SK-N-SH treated with all-trans-retinoic acid at 6 μM for 48 hours (cell line): ENCODE measurements at regions not wholly inside any gene's neighbourhood (a gene's known extent, or its start where the extent isn't known, plus 50 kb on each side); places are given as distances from the start of the nearest gene placed in this dataset.
A peak's percentile ranks its signal among the peaks of the same experiment; 100 is the strongest.

ENCODE experiments used
- ATAC-seq: fragments of 200-7000 bp; cut with Tn5 transposase; 3 replicates; pipeline ENCODE4 v1.9.1; 2020; ENCODE audit warnings: mild to moderate bottlenecking, moderate library complexity
- ARNTL ChIP-seq: fragments of 450-650 bp; formaldehyde crosslinking; IDR thresholded peaks from 2 replicates; pipeline ENCODE4 v1.5.0; 2020; ENCODE audit warnings: low read depth, mild to moderate bottlenecking, moderate library complexity, borderline replicate concordance
- BACH2 ChIP-seq: fragments of 250-450 bp; sonication (Bioruptor Pico); IDR thresholded peaks from 2 replicates; pipeline ENCODE4 v1.9.0; 2021; ENCODE audit warnings: mild to moderate bottlenecking, borderline replicate concordance
- CSDC2 ChIP-seq: fragments of 250-450 bp; sonication (Bioruptor Pico); IDR thresholded peaks from 2 replicates; pipeline ENCODE4 v1.5.0; 2020; ENCODE audit warnings: mild to moderate bottlenecking, moderate library complexity
- ESRRG ChIP-seq: fragments of 250-450 bp; sonication (Bioruptor Pico); IDR thresholded peaks from 2 replicates; pipeline ENCODE4 v1.6.1; 2021; ENCODE audit warnings: mild to moderate bottlenecking
- GLIS3 ChIP-seq: fragments of 250-450 bp; sonication (Bioruptor Pico); IDR thresholded peaks from 2 replicates; pipeline ENCODE4 v1.5.0; 2020; ENCODE audit warnings: mild to moderate bottlenecking, moderate library complexity
- OSR1 ChIP-seq: fragments of 250-450 bp; sonication (Bioruptor Pico); IDR thresholded peaks from 2 replicates; pipeline ENCODE4 v1.8.0; 2022; ENCODE audit warnings: moderate library complexity, mild to moderate bottlenecking, inconsistent platforms
- PPARA ChIP-seq: fragments of 250-450 bp; sonication (Bioruptor Pico); IDR thresholded peaks from 2 replicates; pipeline ENCODE4 v1.5.0; 2020; ENCODE audit warnings: mild to moderate bottlenecking, borderline replicate concordance
- RARB ChIP-seq: fragments of 250-450 bp; sonication (Bioruptor Pico); IDR thresholded peaks from 2 replicates; pipeline ENCODE4 v1.8.0; 2021; ENCODE audit warnings: mild to moderate bottlenecking, moderate library complexity
- SNAI2 ChIP-seq: fragments of 250-450 bp; sonication (Bioruptor Pico); IDR thresholded peaks from 2 replicates; pipeline ENCODE4 v1.5.0; 2020; ENCODE audit warnings: mild to moderate bottlenecking, moderate library complexity
- TCF4 ChIP-seq: fragments of 250-450 bp; sonication (Bioruptor Pico); IDR thresholded peaks from 2 replicates; pipeline ENCODE4 v1.8.0; 2021; ENCODE audit warnings: mild to moderate bottlenecking, moderate library complexity, borderline replicate concordance
- TOX ChIP-seq: fragments of 250-450 bp; sonication (Bioruptor Pico); IDR thresholded peaks from 2 replicates; pipeline ENCODE4 v1.8.0; 2021; ENCODE audit warnings: mild to moderate bottlenecking, moderate library complexity, borderline replicate concordance
- ZC3H10 ChIP-seq: fragments of 250-450 bp; sonication (Bioruptor Pico); IDR thresholded peaks from 2 replicates; pipeline ENCODE4 v1.5.1; 2021; ENCODE audit warnings: mild to moderate bottlenecking, moderate library complexity
- ZFP3 ChIP-seq: fragments of 250-450 bp; sonication (Bioruptor Pico); IDR thresholded peaks from 2 replicates; pipeline ENCODE4 v1.5.0; 2020; ENCODE audit warnings: mild to moderate bottlenecking, moderate library complexity
- ZFP30 ChIP-seq: fragments of 450-650 bp; formaldehyde crosslinking; IDR thresholded peaks from 2 replicates; pipeline ENCODE4 v1.5.0; 2022; ENCODE audit warnings: mild to moderate bottlenecking, moderate library complexity
- ZNF70 ChIP-seq: fragments of 450-650 bp; formaldehyde crosslinking; IDR thresholded peaks from 2 replicates; pipeline ENCODE4 v1.5.0; 2020; ENCODE audit warnings: mild to moderate bottlenecking, moderate library complexity
- ZNF8 ChIP-seq: fragments of 450-650 bp; formaldehyde crosslinking; IDR thresholded peaks from 2 replicates; pipeline ENCODE4 v1.5.0; 2020; ENCODE audit warnings: mild to moderate bottlenecking, moderate library complexity
- TF ChIP-seq, protein P1 (sequence below): fragments of 250-450 bp; sonication (Bioruptor Pico); IDR thresholded peaks from 2 replicates; pipeline ENCODE4 v1.5.1; 2020; ENCODE audit warnings: low read depth, mild to moderate bottlenecking, moderate library complexity
- TF ChIP-seq, protein P2 (sequence below): fragments of 250-450 bp; sonication (Bioruptor Pico); IDR thresholded peaks from 2 replicates; pipeline ENCODE4 v1.5.1; 2021; ENCODE audit warnings: mild to moderate bottlenecking, moderate library complexity
- TF ChIP-seq, protein P3 (sequence below): fragments of 250-450 bp; sonication (Bioruptor Pico); IDR thresholded peaks from 2 replicates; pipeline ENCODE4 v1.8.0; 2021; ENCODE audit warnings: low read depth, mild to moderate bottlenecking, moderate library complexity, borderline replicate concordance
- TF ChIP-seq, protein P4 (sequence below): fragments of 250-450 bp; sonication (Bioruptor Pico); IDR thresholded peaks from 2 replicates; pipeline ENCODE4 v1.8.0; 2020; ENCODE audit warnings: mild to moderate bottlenecking, moderate library complexity, borderline replicate concordance
- TF ChIP-seq, protein P5 (sequence below): fragments of 250-450 bp; sonication (Bioruptor Pico); IDR thresholded peaks from 2 replicates; pipeline ENCODE4 v1.5.0; 2020; ENCODE audit warnings: mild to moderate bottlenecking, moderate library complexity

DNA sequence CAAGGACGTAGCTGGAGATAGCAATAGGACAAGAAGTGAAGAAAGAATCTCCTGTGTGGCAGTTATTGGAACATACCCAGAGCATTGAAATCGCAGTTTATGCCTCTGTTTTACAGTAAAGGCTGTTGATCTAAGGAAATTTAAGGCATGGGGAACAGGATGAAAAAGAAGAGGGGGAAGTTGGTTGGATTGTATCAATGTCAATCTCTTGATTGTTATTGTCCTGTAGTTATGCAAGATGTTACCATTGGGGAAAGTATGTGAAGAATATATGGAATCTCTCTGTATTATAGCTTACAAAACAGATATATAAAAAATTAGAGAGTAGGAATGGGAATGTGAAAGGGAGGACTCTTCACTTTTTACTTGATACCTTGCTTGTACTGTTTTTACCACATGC, 195.6 kb upstream of the NREP start:
- TF ChIP-seq BACH2 (CRISPR knock-in tag) (no peak), ZC3H10 (CRISPR knock-in tag) (no peak), ARNTL (CRISPR knock-in tag) (no peak), OSR1 (no peak), GLIS3 (CRISPR knock-in tag) (no peak), ZFP3 (CRISPR knock-in tag) (no peak), ZNF70 (CRISPR knock-in tag) (no peak), ESRRG (CRISPR knock-in tag) (no peak), PPARA (CRISPR knock-in tag) (no peak), TCF4 (no peak)
- TF ChIP-seq, protein P1, sequence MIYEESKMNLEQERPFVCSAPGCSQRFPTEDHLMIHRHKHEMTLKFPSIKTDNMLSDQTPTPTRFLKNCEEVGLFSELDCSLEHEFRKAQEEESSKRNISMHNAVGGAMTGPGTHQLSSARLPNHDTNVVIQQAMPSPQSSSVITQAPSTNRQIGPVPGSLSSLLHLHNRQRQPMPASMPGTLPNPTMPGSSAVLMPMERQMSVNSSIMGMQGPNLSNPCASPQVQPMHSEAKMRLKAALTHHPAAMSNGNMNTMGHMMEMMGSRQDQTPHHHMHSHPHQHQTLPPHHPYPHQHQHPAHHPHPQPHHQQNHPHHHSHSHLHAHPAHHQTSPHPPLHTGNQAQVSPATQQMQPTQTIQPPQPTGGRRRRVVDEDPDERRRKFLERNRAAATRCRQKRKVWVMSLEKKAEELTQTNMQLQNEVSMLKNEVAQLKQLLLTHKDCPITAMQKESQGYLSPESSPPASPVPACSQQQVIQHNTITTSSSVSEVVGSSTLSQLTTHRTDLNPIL (CRISPR knock-in tag) = no peak
- TF ChIP-seq, protein P2, sequence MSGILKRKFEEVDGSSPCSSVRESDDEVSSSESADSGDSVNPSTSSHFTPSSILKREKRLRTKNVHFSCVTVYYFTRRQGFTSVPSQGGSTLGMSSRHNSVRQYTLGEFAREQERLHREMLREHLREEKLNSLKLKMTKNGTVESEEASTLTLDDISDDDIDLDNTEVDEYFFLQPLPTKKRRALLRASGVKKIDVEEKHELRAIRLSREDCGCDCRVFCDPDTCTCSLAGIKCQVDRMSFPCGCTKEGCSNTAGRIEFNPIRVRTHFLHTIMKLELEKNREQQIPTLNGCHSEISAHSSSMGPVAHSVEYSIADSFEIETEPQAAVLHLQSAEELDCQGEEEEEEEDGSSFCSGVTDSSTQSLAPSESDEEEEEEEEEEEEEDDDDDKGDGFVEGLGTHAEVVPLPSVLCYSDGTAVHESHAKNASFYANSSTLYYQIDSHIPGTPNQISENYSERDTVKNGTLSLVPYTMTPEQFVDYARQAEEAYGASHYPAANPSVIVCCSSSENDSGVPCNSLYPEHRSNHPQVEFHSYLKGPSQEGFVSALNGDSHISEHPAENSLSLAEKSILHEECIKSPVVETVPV (CRISPR knock-in tag) = no peak
- TF ChIP-seq, protein P3, sequence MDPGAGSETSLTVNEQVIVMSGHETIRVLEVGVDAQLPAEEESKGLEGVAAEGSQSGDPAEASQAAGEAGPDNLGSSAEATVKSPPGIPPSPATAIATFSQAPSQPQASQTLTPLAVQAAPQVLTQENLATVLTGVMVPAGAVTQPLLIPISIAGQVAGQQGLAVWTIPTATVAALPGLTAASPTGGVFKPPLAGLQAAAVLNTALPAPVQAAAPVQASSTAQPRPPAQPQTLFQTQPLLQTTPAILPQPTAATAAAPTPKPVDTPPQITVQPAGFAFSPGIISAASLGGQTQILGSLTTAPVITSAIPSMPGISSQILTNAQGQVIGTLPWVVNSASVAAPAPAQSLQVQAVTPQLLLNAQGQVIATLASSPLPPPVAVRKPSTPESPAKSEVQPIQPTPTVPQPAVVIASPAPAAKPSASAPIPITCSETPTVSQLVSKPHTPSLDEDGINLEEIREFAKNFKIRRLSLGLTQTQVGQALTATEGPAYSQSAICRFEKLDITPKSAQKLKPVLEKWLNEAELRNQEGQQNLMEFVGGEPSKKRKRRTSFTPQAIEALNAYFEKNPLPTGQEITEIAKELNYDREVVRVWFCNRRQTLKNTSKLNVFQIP (CRISPR knock-in tag) = no peak
- TF ChIP-seq, protein P4, sequence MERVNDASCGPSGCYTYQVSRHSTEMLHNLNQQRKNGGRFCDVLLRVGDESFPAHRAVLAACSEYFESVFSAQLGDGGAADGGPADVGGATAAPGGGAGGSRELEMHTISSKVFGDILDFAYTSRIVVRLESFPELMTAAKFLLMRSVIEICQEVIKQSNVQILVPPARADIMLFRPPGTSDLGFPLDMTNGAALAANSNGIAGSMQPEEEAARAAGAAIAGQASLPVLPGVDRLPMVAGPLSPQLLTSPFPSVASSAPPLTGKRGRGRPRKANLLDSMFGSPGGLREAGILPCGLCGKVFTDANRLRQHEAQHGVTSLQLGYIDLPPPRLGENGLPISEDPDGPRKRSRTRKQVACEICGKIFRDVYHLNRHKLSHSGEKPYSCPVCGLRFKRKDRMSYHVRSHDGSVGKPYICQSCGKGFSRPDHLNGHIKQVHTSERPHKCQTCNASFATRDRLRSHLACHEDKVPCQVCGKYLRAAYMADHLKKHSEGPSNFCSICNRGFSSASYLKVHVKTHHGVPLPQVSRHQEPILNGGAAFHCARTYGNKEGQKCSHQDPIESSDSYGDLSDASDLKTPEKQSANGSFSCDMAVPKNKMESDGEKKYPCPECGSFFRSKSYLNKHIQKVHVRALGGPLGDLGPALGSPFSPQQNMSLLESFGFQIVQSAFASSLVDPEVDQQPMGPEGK (CRISPR knock-in tag) = no peak
- ATAC-seq = peak; percentile 20

DNA sequence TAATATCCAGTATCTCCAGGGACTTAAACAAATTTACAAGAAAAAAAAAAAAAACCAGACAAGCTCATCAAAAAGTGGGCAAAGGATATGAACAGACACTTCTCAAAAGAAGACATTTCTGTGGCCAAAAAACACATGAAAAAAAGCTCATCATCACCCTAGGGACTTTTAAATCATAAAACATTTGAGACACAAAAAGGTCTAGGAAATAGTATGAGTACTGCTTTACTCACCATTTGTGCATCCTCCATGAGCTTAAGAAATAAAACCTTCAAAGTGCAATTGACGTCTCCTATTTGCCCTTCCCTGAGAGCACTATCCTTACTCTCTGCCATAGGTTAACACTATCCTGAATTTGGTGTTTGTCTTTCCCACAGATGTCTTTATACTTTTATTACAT, 193.7 kb upstream of the NREP start:
- ATAC-seq = no peak
- TF ChIP-seq ZNF8 (CRISPR knock-in tag) (no peak), ZFP30 (CRISPR knock-in tag) (no peak)

DNA sequence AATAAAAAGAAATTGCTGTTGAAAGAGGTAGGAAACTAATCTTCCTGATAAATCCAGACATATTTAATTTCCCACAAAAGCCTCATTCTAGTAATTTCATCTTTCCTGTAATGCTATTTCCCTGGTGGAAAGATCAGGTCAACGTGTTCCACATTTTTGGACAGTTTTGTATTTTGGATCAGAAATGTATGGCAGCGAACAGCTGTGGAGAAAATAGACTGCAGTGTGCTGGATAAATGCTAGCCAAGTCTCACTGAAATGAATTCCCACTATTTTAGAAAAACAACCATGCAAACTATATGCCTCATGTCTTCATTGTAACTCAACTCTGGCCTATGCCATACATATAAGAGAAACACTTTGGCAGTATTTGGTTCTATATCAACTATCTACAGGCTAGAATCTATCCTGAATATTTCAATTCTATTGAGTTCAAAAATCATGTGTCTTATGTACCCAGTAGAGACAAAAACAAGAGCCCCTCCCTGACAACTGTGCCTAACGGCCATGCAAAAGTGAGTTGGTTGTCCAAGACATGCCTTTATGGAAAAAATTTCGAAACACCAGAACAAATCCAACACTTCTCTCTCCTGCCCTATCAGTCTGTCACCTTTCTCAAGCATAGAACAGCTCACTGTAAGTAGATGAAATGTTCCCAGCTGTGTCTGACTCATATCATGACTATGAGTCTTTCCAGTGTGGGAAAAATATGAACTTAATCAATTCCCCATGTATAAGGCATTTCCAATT, 191.3 kb upstream of the NREP start:
- peak; percentile 92 for ATAC-seq
- TF ChIP-seq, protein P4 (CRISPR knock-in tag) = 0 out of 2 replicates have a peak, but pooled peaks have one; percentile 11
- TF ChIP-seq CSDC2 (CRISPR knock-in tag) = no peak
- TF ChIP-seq, protein P1 (CRISPR knock-in tag) = no peak
- TF ChIP-seq ARNTL (CRISPR knock-in tag) = no peak
- no peak for TF ChIP-seq SNAI2 (CRISPR knock-in tag)
- TF ChIP-seq, protein P3 (CRISPR knock-in tag) = no peak
- TF ChIP-seq PPARA (CRISPR knock-in tag) = no peak
- no peak for TF ChIP-seq TOX (CRISPR knock-in tag)
- no peak for TF ChIP-seq ZNF70 (CRISPR knock-in tag)
- TF ChIP-seq RARB (CRISPR knock-in tag) = no peak
- TF ChIP-seq, protein P5, sequence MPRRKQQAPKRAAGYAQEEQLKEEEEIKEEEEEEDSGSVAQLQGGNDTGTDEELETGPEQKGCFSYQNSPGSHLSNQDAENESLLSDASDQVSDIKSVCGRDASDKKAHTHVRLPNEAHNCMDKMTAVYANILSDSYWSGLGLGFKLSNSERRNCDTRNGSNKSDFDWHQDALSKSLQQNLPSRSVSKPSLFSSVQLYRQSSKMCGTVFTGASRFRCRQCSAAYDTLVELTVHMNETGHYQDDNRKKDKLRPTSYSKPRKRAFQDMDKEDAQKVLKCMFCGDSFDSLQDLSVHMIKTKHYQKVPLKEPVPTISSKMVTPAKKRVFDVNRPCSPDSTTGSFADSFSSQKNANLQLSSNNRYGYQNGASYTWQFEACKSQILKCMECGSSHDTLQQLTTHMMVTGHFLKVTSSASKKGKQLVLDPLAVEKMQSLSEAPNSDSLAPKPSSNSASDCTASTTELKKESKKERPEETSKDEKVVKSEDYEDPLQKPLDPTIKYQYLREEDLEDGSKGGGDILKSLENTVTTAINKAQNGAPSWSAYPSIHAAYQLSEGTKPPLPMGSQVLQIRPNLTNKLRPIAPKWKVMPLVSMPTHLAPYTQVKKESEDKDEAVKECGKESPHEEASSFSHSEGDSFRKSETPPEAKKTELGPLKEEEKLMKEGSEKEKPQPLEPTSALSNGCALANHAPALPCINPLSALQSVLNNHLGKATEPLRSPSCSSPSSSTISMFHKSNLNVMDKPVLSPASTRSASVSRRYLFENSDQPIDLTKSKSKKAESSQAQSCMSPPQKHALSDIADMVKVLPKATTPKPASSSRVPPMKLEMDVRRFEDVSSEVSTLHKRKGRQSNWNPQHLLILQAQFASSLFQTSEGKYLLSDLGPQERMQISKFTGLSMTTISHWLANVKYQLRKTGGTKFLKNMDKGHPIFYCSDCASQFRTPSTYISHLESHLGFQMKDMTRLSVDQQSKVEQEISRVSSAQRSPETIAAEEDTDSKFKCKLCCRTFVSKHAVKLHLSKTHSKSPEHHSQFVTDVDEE = no peak
- 0 out of 2 replicates have a peak, but pooled peaks have one; percentile 27 for TF ChIP-seq ZC3H10 (CRISPR knock-in tag)
- TF ChIP-seq ZFP3 (CRISPR knock-in tag) = no peak
